Stimulated activated CD8-positive, alpha-beta memory T cell treated with anti-CD3 and anti-CD28 coated beads, Interleukin-12 subunit alpha, Interleukin-12 subunit beta, amount 100 ng/mL, for 1 hour (primary cell): ENCODE measurements at regions not wholly inside any gene's neighbourhood (a gene's known extent, or its start where the extent isn't known, plus 50 kb on each side); places are given as distances from the start of the nearest gene placed in this dataset.

Experiments used
- DNase-seq: peaks from one replicate; pipeline ENCODE4 v3.0.0-alpha.2; 2020; ENCODE audit warnings: low read depth

DNA sequence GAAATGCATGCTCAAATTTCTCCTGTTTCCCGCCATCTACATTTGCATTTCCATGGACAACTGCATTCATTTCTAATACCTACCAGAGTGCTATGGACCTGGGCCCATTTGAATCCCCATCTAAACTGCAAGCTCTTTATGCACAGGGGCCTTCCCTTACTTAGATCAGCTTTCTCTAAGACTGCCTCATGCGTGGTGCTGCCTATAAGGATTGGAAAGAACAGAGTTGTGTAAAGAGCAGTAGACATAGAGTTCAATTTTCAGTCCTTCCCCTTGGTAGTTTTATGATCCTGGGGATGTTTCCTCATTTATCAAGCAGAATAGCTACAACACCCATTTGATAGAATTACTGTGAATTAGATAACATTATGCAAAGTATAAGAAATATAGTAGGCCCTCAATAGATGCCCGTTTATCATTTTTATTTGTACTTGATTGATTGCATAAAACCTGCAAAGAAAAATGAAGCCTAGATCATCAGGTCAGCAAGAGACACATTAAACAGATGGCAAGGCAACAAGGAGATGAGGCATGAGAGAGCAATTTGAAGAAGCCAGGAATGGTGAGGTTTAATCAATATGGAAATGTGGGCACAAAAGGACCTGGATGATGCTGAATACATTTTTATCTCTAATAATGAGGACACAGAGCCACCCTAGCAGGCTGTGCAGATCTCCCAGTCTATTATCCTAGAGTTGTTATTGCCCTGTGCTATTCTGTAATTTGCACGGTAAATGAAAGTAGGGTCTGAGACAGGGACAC is 359.7 kb downstream of the FAM181B start:
- DNase-seq, result no peak

DNA sequence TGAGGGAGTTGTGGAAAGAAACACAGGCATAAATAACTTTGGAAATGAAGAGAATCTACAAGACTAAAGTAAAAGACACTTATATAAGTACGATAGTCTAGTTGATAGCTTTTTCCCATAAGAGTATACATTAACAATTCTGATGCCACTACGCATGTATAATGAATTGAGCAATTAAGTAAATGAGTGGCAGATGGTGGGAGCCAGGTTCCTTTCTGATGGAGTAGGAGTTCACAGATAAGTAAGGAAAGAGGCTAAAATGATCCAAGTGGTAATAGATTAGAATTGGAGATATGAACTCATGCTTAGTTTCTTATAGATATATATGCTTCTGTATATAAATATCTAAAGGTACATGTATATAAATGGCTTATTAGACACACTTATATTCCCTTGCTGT is 368.3 kb downstream of the FAM181B start:
- DNase-seq, result no peak

DNA sequence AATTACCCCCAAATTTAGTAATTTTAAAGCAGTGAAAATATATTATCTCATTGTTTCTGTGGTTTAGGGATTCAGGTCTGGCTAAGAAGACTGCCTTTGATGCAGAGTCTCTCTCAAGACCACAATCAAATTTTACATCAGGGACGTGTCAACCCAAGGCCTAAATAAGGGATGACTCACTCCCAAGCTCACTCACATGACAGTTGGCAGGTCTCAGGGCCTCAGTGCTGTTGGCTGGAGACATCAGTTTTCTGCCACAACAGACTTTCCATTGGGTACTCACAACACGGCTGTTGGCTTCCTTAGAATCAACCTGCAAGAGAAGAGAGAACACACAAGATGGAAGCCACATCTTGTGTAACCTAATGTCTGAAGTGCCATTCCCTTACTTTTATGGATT is 377.3 kb downstream of the FAM181B start:
- no peak for DNase-seq

GRCh38 chr11:82355313-82355823 is 378.3 kb downstream of the FAM181B start:
- no peak for DNase-seq

GRCh38 chr11:82326853-82327252 is 406.8 kb downstream of the FAM181B start:
- no peak for DNase-seq

GRCh38 chr11:82321206-82321605 is 412.5 kb downstream of the FAM181B start:
- no peak for DNase-seq

DNA sequence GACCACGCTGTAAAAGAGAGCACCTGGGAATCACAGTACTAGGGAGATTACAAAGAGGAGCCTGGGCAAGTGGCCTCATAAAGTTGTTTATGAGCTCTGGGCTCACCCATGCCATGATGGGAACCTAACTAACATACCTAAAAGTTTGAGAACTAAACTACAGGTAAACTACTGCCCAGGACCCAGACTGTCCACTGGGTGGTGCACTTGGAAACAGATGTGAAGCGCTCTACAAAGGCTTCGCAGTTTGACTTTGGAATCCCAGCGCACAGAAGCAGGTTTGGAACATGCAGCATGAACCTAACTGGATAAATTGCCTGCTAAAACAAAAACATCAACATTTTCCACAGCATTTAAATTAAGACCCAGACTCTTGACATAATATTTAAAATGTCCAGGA is 418.6 kb downstream of the FAM181B start:
- no peak for DNase-seq

GRCh38 chr11:82308979-82309378 is 424.7 kb downstream of the FAM181B start:
- no peak for DNase-seq

DNA sequence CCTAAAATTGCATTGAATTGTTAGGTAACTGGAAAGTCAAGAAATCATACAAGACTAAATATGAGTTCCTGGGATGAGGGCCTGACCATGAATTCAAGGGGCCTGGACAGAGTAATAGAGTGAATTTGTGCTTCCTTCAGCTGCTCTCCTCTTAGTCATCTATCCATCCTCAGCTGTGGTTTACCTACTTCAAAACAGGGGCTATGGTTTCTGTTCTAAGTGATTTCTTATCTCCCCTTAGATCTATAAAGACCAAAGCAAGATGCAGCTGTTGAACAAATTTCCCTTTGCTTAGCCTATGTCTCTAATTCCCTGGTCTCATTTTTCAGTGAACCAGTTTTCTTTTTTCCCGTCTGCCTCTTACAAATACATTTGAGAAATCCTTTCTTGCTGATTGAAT is 428.5 kb downstream of the FAM181B start:
- no peak for DNase-seq

DNA sequence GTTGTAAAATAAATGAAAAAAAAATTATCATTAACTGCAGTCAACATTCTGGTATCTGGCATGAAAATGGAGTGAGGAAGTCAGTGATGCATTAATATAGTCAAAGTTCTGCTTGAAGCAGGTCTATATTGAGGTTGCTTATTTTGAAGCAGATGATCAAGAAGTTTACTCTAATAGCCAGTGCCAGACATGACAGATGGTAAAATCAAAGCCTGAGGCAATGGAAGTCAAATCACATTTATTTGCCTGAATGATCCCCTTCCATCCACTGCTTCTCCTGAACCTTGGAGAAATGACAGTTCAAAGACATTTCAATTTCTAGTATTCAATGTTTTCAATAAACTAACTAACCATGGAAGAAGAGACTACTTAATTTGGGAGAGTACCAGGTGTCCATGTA is 430.0 kb downstream of the FAM181B start:
- DNase-seq, result no peak

- no peak for DNase-seq
These were observed 445.2 kb downstream of the FAM181B start for GRCh38 chr11:82288471-82288870.

GRCh38 chr11:82270870-82271269 is 462.8 kb downstream of the FAM181B start:
- no peak for DNase-seq

DNA sequence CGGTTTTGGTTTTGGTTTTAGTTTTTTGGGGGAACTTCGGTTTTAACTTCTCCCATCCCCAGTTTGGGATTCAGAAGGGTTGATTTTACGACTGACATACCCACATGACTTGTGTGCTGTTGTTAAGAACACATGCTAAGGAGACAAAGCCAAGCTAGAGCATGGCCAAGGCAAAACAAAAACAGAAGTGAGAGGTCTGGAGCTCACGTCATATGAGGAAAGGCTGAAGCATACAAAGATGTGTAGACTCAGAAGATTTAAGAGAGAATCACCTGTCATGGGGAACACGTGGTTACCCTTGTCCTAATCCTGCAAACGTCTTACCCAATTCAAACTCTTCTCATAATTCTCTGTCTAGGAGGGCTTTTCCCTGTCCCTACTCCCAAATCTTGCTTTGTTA is 465.0 kb downstream of the FAM181B start:
- no peak for DNase-seq

- DNase-seq, result no peak
These were observed 466.5 kb downstream of the FAM181B start for GRCh38 chr11:82267186-82267585.

DNA sequence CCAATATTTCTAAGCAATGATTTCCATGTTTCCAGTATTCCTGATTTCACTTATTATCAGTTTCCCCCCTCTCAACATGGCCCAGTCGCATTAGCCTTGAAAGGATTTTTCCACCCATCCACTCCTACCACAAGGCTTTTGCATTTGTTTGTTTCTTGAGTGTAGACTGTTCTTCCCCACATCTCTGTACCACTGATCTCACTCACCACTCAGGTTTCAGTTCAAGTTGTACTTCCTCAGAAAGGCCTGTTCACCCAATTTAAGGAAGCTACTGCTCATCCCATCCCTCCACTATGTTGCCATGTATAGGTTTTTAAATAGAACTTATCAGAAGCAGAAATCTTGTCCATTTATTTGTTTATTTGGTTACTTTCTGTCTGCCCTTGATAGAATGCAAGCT is 472.3 kb downstream of the FAM181B start:
- DNase-seq, result no peak

DNA sequence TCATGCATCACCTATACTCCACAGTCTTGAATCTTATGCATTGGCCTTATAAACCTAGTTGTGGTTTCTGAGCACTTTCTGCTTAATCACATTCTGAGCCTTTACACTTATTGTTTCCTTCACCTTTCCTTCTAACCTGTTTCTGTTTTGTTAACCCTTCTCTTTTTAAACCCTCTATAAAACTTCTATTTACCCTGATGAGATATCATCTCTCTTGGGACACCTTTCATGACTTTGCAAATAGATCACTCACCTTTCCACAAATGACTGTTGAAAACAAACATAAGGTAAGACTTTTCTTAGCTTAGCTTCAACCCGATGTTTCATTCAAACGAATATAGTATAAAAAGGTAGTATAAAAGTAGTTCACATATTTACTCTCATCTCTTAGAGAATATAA is 483.6 kb downstream of the FAM181B start:
- no peak for DNase-seq

DNA sequence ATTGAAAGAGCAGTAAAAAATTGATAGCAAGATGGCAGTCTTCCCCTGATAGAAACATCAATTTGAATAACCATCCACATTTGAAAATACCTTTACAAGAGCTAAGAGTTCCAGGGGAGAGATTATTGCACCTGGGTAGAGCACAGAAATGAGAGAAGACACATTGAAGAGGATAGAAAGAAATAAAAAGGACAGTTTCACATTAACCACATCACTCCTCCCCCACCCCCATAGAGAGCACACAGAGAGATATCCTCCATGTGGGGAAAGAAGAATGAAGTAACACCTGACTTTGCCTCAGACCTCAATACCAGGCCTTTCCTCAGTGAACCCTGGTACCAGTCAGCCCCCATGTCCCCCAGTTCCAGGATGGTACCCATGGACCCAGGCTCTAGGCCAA is 486.7 kb downstream of the FAM181B start:
- no peak for DNase-seq

DNA sequence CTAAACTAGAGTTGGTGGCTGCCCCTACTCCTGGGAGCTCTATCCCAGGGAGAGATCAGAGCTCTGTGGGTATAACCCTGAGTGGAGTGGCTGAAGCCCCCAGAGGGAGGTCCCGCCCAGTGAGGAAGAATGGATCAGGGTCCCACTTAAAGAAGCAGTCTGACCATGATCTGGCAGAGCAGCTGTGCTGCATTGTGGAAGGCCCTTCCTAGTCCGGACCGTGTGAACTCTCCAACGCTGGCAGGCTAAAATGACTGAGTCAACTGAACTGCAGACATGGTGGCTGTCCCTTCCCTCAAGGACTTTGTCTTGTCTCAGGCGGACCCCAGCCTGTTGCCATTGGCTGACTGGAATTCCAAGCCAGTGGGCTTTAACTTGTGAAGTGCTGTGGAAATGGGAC is 494.2 kb downstream of the FAM181B start:
- DNase-seq, result no peak

DNA sequence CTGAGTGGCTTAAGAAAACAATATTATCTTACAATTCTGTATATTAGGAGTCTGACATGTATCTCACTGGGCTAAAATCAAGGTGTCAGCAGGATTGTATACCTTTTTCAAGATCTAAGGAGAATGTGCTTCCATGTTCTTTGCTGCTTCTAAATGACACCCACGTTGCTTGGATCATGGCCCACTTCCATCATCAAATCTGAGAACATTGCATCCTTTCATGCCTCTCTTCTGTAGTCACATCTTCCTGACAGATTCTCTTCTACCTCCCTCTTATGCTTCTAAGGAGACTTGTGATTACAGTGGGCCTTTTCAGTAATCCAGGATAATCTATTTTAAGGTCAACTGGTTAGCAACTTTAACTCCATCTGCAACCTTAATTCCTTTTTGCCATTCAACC is 499.4 kb downstream of the FAM181B start:
- no peak for DNase-seq

DNA sequence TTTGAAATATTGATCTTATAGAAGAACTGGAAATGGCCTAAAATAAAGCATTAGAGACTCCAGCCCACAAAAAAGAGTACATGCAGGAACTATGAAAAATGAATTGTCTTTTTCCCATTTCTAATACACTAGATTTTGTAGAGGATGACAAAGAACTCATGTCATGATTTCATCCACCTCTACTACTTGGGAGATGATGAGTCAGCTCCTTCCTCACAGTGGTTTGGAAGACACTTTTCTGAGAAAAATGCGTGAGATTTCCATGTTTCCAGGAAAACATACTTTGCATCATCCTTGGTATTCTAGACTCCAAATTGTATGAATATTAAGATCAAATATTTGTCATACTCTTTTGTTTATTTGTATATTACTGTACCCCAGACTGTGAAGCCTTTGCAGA is 500.5 kb downstream of the FAM181B start:
- DNase-seq, result no peak

DNA sequence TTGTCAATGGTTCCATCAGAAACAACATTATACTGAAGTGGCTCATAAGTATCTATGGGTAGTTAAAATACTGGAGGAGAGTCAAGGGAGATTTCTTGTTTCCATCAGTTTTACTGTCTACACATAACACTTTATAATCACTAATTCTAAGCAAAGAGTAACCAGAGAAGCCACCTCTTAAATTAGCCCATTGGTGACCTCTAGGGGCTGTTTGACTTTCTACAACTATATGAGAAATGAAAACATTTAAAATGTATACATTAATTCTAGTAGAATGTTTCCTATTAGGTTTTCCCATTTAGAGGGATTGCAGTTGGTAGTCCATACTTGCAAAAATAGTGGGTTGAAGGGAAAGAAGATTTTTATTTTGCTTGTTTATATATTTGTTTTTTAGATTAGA is 504.3 kb downstream of the FAM181B start:
- no peak for DNase-seq

GRCh38 chr11:82225930-82226329 is 507.7 kb downstream of the FAM181B start:
- DNase-seq, result no peak

GRCh38 chr11:82225502-82225901 is 508.2 kb downstream of the FAM181B start:
- DNase-seq, result no peak

GRCh38 chr11:82216927-82217570 is 516.6 kb downstream of the FAM181B start:
- no peak for DNase-seq
